HG03175 (cell line): ENCODE measurements at regions not wholly inside any gene's neighbourhood (a gene's known extent, or its start where the extent isn't known, plus 50 kb on each side); places are given as distances from the start of the nearest gene placed in this dataset.
"Not testable (repeated sequence)": the region's sequence is repeated elsewhere in the genome, so short reads cannot be mapped to it uniquely, and the experiment has no call there.

Experiments used
- ATAC-seq: cut with Tn5 transposase; IDR thresholded peaks from one replicate; pipeline ENCODE4 v1.9.1; 2021; ENCODE audit warnings: mild to moderate bottlenecking, moderate library complexity; ENCODE audit not compliant: unreplicated experiment

DNA sequence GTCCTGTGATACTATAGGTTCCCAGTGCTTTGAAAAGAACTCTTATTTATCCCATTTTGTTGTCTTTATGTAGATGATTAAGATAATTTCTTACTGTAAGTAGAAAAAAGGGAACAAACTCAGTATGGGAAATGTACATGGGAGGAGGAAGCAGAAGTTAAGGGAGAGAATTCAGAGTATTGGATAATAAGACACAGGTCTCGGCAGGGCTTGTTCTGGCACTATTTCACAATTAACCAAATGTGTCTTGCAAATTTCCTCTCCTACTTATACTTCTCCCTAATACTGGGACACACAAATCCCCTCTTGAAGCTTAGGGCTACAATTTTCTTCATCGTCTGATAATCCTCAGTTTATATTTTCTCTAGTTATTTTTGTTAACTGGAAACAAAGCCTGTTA is 744.0 kb downstream of the ADCYAP1 start:
- ATAC-seq, result no peak

- no peak for ATAC-seq
Measured at GRCh38 chr18:1652018-1652417, 747.3 kb downstream of the ADCYAP1 start.

GRCh38 chr18:1653873-1654272 is 749.2 kb downstream of the ADCYAP1 start:
- ATAC-seq, result no peak

DNA sequence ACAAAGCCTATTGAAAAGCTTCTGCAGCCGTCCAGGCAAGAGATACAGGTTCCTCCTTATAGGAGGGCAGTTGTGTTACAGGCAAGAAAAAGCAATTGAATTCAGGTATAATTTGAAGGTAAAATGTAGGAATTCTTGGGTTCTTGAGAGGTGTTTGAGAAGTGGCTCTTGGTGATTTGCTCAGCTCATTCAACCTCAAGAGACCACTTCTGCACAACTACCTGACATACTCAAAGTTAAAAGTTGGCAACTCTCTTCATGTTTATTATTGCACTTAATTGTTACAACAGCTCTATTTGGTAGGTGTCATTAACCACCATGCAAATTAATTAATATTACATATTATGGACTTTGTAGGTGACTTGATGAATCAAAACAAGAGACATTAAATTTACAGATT is 753.2 kb downstream of the ADCYAP1 start:
- ATAC-seq, result no peak

DNA sequence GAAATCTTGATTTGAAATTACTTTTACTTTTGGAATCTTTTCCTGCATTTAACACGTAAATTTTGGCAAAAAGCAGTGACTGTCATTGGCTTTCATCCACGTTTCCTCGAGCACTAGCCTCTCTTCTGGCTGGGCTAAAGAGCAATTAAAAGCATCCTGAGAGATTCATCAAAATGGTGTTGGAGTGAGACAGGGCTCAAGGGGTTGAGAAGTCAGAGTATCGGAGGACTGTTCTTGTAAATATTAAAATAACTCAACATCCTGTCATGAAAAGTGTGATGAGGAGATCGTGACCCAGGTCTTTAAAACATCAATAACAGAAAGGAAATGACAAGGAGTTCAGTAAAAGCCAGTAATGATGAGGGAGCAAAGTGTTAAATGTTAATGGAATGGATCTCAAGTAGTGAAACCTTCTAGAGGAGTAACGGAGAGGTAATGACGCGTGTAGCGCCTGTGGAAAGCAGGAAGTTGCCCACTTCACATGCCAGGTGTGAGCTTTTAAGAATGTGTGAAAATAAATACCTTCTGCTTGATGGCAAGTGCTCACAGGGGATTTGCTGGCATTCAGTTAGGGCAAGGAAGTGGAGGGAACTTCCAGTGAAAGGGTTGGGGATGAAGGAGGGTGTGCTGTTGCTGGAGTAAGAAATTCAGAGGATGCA is 754.4 kb downstream of the ADCYAP1 start:
- ATAC-seq, result no peak

DNA sequence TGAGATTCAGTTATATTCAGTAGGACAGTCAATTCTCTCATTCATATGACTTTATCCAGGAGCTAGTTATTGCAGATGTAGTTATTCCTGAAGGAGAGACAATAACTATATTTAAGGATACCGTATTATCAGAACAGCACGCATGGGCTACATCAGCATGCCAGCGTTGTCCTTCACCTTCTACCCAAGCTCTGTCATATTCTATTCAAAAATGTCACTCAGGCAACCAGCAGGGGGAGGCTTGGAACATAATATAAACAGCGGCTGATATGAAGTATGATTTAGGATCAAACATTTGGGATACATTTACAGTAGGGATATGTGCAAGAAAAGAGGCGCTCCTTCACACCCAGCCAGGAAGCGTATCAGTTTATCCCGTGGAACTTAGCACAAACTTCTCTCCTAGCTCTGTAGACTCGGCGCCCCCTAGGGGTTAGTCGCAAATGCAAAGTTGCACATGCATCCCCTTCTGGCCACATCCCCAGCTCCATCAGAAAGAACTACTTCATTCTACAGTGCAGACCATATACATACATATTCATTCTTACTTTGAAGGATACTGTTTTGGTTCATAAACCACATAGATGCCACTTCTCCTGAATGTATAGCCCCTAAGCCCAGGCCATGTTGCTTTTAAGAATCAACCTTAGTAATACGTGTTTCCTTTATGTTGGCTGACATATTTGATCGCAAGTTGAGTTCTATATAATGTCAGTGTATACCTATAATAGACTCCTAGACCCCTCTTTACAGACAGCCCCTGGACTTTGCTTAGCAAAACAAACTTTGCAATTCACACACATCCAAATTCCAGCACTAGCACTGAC is 759.4 kb downstream of the ADCYAP1 start:
- no peak for ATAC-seq

- ATAC-seq, result no peak
Measured at GRCh38 chr18:1665079-1665478, 760.4 kb downstream of the ADCYAP1 start.

DNA sequence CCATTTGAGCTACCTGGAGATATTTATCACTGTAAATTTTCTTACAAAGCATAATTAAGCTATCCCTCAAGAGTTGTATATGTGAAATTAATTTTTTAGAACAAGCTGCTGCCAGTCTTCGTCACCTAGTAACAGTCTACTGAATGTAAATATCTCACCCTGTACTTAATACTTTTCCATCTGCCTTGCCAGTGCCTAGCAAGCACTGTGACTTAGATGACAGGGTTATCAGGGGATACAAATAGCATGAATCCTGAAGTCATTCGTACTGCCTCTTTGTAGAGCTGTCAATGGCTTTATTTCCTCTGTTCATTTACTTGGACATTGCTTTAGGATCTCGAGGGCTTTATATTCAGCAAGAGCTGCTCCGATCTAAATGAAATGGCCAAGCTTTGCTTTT is 763.6 kb downstream of the ADCYAP1 start:
- ATAC-seq, result no peak

DNA sequence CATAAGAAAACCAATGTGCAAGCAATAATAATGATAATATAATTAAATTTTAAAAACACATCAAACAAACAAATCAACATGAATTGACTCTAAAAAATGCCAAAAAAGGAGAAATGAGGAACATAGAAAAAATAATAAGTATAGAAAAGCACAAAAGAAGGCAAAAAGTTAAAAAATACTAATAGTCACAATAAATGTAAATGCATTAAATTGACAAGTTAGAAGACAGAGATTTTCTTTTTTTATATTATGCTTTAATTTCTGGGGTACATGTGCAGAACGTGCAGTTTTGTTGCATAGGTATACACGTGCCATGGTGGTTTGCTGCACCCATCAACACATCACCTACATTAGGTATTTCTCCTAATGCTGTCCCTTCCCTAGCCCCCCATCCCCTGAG is 767.0 kb downstream of the ADCYAP1 start:
- ATAC-seq, result not testable (repeated sequence)

GRCh38 chr18:1676387-1676786 is 771.7 kb downstream of the ADCYAP1 start:
- ATAC-seq, result no peak

- ATAC-seq, result no peak
Measured at GRCh38 chr18:1680108-1680507, 775.4 kb downstream of the ADCYAP1 start.

- ATAC-seq, result no peak
Measured at GRCh38 chr18:1691863-1692262, 787.2 kb downstream of the ADCYAP1 start.

GRCh38 chr18:1708006-1708405 is 803.3 kb downstream of the ADCYAP1 start:
- ATAC-seq, result no peak

DNA sequence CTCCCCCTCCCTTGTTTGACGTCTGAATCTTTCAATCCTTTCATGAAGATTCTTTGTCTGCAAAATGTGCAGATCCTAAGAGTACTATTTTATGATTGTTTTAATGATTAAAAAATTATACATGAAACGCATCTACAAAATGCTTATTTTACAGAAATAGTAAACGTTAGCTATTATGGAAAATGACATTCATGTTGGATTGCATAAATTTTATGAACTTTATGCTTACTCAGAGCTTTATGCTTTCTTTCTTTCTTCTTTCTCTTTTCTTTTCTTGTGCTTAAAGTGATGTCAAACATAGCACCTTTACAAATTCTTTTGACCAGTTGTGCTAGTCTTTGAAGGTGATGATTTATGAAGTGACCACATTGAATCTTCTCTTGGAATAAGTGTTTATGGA is 805.4 kb downstream of the ADCYAP1 start:
- no peak for ATAC-seq

GRCh38 chr18:1732143-1732542 is 827.5 kb downstream of the ADCYAP1 start:
- no peak for ATAC-seq

- ATAC-seq, result no peak
Measured at GRCh38 chr18:1746131-1746530, 825.2 kb downstream of the METTL4 start.

DNA sequence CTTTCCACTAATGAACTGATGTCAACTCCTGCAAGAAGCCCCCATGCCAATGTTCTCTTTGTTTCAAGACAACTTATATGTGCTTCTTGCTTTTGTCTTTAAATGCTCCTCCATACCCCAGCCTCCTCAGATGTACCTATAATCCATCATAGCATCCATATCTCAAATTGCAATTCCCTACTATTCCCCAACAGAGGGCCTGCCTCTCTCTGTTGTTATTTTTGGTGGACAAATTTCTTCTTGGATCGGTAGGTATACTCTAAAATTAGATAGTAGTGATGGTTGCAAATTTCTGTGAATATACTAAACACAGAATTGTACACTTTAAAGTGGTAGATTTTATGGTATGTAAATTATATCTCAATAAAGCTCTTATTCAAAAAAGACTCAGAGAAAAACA is 820.1 kb downstream of the METTL4 start:
- ATAC-seq, result no peak

GRCh38 chr18:1760901-1761300 is 810.4 kb downstream of the METTL4 start:
- no peak for ATAC-seq

GRCh38 chr18:1774261-1774660 is 797.0 kb downstream of the METTL4 start:
- no peak for ATAC-seq

DNA sequence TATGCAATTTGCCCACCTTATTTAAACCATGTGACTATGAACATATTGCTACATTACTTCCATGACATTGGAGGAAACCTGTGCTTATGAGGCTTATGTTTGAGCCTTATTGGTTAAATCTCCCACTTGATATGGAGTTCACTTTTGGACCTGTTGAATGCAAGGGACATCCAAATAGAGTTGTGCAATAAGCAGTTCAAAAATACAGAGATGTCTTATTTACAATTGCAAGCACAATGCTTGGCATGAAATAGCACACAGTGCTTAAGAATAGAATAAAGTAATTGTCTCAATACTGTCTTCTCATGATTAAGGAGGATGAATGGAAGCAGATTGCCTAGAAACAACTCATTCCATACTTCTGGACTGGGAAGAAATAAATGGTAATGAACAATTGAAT is 793.5 kb downstream of the METTL4 start:
- ATAC-seq, result no peak

GRCh38 chr18:1778496-1779178 is 792.7 kb downstream of the METTL4 start:
- ATAC-seq, result no peak

DNA sequence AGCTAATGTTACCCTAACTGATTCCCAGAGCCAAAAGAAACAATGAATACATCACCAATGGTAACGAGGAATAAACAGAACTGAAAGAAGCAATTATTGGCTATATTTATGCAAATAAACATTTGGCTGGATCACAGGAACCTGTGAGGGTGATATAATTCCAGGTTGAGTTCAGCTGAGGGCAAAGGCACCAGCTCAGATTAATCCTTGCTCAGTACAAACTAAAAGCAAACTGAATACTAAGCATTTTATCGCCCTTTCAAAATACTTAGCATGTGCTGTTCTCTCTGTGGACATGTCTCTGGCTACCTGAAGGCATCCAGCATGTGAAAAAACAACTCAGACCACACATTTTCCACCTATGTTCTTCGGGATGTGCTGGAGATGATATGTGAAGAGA is 791.7 kb downstream of the METTL4 start:
- no peak for ATAC-seq
